WI38 (cell line): ENCODE measurements at regions not wholly inside any gene's neighbourhood (a gene's known extent, or its start where the extent isn't known, plus 50 kb on each side); places are given as distances from the start of the nearest gene placed in this dataset.

Experiments used
- H3K4me3 ChIP-seq: 2 replicates; pipeline ENCODE4 v1.5.1; 2011; ENCODE audit warnings: low read depth, mild to moderate bottlenecking, control low read depth, low read length
- CTCF ChIP-seq: IDR thresholded peaks from 2 replicates; pipeline ENCODE4 v1.5.1; 2012; ENCODE audit warnings: low read depth, mild to moderate bottlenecking, control low read depth, low read length

DNA sequence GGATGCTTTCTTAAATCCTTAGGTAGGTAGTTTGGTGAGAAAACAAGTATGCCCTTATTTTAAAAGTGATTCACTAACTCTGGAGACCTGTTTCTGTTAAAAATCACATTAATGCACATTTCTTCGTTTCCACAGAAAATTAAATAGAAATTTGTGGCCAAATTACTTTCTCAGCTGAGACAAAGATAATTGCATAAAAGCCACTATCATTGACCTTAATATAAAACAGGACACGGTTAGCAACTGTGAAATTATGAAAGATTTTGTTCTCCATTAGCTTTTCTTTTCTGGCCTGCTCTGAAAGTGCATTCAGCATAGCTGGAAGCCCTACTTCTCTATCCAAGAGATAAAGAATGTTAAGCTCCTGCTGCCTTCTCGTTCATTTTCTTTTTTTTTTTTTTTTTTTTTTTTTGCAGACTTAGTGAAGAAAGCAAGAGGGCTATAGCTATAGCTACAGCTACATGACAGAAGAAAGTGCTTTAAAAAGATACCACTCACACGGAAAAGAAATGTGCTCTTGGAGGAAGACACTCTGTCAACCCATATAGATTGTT lies 576.9 kb downstream of the OTOL1 start:
- H3K4me3 ChIP-seq, result no peak overlapping the region
- TF ChIP-seq CTCF, result no peak

DNA sequence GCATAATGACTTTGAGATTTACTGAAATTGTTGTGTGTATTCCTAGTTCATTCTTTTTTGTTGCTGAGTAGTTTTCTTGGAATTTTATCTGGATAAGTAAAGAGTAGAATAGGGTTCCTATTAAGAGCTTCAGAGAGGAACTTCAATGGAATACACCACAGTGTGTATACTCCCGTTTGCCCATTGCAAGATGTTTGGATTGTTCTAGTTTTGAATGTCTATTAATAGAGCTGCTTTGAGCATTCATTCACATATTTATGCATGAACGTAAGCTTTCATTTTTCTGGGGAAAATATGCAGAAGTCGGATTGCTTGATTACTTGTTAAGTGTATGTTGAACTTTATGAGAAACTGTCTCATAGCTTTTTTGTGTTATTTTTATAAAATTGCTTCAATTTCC lies 580.5 kb downstream of the OTOL1 start:
- no peak for TF ChIP-seq CTCF
- H3K4me3 ChIP-seq, result no peak overlapping the region

- TF ChIP-seq CTCF, result no peak
- H3K4me3 ChIP-seq, result no peak overlapping the region
Observed at GRCh38 chr3:162082516-162082915, 585.9 kb downstream of the OTOL1 start.

DNA sequence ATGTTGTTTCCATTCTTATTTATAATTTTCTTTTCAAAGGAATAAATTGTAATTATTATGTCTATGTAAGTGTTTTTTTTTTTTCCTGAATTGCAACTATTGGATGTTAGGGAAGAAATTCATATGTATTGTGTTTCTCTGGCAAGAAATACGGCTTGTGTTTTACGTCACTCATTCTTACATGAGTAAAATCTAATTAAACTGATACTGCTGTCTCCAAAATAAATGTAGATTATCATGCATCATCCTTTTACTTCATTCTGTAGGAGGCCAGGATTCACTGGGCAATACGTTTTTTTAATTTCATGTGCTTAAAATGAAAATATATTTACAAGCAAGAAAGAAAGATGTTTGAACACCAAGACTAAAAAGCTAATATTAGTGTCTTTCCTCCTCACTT lies 590.8 kb downstream of the OTOL1 start:
- TF ChIP-seq CTCF, result no peak
- no peak overlapping the region for H3K4me3 ChIP-seq

GRCh38 chr3:162092751-162093150 lies 596.1 kb downstream of the OTOL1 start:
- no peak for TF ChIP-seq CTCF
- no peak overlapping the region for H3K4me3 ChIP-seq

- no peak overlapping the region for H3K4me3 ChIP-seq
- no peak for TF ChIP-seq CTCF
Observed at GRCh38 chr3:162094301-162094700, 597.7 kb downstream of the OTOL1 start.

DNA sequence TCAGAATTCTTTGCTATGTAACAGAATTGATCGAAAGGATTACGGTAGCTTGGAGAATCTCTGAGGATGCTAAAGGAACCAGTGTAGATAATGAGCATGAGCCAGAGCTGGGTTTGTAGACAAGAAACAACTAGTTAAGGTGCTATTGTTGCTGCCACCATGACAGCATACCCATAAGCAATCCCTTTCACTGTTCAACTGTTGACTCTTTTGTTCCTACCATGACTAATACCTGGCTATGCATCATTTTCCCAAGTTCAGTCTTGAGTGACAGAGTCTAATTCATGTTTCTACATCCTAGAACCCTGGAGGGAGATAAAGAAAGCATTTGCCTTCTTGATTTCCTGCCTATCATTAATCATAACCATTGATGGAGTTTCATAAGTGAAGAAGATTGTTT lies 600.3 kb downstream of the OTOL1 start:
- TF ChIP-seq CTCF, result no peak
- no peak overlapping the region for H3K4me3 ChIP-seq
